ENCODE measurements at regions not wholly inside any gene's neighbourhood (a gene's known extent, or its start where the extent isn't known, plus 50 kb on each side); places are given as distances from the start of the nearest gene placed in this dataset.

DNA sequence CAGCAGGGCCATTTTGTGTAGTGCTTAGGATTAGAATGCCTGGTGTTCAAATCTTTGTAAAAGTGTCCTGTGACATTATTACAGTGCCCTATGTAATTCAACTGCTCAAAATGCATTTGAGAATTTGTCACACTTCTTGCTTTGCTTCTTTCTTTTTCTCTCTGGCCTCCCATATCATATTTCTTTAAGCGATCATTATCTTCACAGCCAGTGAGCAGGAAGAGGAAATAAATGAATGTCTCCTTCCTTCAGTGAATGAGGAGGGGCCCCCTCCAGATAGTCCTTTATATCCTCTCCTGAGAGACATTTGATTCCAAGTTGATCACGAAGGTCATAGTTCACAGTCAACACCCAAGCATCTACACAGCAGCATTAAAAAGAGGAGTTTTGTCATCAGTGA, 425.1 kb upstream of the NPVF start:
- TF ChIP-seq, protein P1, sequence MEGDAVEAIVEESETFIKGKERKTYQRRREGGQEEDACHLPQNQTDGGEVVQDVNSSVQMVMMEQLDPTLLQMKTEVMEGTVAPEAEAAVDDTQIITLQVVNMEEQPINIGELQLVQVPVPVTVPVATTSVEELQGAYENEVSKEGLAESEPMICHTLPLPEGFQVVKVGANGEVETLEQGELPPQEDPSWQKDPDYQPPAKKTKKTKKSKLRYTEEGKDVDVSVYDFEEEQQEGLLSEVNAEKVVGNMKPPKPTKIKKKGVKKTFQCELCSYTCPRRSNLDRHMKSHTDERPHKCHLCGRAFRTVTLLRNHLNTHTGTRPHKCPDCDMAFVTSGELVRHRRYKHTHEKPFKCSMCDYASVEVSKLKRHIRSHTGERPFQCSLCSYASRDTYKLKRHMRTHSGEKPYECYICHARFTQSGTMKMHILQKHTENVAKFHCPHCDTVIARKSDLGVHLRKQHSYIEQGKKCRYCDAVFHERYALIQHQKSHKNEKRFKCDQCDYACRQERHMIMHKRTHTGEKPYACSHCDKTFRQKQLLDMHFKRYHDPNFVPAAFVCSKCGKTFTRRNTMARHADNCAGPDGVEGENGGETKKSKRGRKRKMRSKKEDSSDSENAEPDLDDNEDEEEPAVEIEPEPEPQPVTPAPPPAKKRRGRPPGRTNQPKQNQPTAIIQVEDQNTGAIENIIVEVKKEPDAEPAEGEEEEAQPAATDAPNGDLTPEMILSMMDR (conservative IDR thresholded peaks at IDR 0.05; ENCODE audit: low read depth, low read length), result no peak
- TF ChIP-seq EZH2 (IDR thresholded peaks at IDR 0.05; ENCODE audit: low read length, unreplicated experiment) (no peak), EZH2phosphoT487 (IDR thresholded peaks at IDR 0.05; ENCODE audit: borderline replicate concordance, low read length) (no peak)

Measured in PC-3 (cell line).